GM21786 (cell line): ENCODE measurements at regions not wholly inside any gene's neighbourhood (a gene's known extent, or its start where the extent isn't known, plus 50 kb on each side); places are given as distances from the start of the nearest gene placed in this dataset.

Experiments
- ATAC-seq: cut with Tn5 transposase; IDR thresholded peaks from one replicate; pipeline ENCODE4 v1.9.1; 2021; ENCODE audit not compliant: unreplicated experiment

DNA sequence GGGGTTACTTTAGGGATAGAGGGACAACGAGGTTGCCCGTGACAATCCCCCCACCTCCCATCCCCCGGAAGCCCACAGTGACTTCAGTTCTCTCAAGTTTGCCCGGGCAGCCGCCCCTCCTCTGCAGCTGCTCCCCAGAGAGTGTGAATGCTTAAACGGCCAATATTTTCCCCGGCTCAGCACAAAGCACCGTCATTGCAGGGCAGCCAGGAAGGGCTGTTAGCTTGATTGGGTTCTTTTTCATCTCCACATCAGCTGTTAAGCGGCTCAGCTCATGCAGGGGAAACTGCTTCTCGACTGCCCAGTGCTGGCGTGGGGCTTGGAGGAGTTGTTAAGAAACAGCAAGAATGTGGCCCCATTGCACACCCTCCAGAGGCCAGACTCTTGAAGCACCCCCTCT is 120.5 kb upstream of the NCOR2 start:
- no peak for ATAC-seq

DNA sequence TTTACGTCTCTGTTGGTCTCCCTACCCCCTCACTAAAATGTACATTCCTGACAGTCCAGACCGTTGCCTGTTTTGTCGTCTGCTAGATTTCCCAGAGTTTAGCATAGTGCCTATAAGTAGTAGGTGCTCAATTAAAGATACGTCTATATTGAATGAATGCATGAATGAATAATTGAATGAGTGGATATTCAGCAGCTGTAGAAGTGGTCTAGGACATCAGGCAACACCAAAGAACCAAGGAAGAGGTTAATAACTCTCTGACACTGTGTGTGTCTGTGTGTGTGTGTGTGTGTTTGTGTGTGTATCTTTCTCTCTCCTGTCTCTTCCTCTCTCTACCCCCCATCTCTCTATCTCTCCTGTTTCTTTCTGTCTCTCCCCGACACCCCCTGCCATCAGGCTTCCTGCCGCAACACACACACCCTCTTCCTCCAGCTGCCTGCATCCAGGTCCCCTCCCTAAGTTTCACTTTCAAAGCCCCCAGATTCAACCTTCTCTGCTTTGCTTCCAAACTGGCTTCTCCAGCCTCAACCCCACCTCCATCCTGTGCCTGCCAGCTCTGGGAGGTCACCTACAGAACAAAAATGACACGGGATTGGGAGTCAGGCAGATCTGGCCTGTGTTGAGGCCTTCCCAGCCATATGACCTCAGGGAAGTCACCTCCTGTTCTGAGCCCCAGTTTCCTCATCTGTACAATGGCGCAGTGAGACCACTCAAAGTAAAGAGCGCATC is 119.9 kb upstream of the NCOR2 start:
- no peak for ATAC-seq

DNA sequence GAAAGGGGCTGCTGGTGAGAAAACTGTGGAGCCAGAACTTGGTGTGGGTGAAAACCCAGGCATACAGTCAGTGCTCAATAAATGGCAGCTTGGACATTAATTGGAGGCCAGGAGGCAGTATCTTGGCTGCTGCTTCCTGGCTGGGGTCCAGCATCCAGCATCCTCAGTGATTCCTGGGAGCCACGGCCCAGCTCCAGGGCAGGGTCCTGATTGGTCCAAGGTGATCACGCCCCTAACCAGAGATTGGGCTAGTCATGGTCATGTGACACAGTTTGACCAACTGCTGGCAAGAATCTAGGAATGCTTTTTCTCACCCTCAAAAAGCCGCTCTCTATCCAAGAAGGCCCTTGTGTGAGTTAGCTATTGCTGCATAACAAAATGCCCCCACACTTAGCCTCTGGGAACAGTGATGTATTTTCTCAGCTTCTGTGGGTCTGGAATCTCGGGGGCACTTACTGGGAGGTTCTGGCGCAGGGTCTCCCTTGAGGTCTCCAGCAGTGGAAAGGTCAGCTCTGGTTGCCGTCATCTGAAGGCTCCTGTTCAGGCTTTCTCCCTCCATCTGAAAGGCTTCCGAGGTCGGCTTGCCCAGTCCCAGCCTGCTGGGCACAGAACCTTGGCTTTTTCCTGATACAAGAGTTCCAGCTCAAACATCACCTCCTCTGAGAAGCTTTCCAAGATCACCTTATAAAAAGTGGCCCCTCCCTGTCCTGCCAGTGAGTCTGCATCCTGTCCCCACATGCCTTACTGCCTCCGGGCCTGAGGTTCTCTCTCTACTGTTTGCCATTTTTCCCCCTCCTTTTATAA is 119.2 kb upstream of the NCOR2 start:
- ATAC-seq = no peak

DNA sequence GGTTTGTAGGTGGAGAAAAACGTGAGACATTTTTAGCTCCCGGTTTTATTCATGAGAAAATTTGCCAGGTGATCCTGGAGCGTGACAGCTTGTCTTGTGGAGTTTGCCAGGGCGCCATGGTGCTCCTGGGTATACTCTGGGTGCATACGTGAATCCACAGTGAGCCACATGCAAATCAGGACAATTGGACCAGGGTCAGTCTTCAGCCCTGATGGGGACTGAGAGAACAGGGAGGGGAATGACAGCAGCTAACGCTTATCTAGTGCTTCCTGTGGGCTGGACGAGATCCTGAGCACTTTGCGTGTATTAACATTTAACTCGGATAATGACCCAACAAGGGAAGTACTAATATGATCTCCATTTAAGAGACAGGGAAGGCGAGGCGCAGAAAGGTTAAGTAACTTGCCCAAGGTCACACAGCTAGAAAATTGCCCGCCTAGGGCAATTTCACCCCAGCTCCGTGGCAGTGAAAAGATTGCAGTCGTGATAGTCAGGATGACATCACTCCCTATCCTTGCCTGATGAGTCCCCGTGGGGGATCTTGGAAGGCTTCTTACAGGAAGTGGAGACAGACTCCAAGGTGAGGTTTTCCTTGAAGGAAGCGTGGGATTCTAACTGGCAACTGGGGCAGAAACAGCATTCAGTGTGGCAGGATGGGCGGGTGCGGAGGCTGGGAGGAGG is 118.4 kb upstream of the NCOR2 start:
- ATAC-seq = no peak

DNA sequence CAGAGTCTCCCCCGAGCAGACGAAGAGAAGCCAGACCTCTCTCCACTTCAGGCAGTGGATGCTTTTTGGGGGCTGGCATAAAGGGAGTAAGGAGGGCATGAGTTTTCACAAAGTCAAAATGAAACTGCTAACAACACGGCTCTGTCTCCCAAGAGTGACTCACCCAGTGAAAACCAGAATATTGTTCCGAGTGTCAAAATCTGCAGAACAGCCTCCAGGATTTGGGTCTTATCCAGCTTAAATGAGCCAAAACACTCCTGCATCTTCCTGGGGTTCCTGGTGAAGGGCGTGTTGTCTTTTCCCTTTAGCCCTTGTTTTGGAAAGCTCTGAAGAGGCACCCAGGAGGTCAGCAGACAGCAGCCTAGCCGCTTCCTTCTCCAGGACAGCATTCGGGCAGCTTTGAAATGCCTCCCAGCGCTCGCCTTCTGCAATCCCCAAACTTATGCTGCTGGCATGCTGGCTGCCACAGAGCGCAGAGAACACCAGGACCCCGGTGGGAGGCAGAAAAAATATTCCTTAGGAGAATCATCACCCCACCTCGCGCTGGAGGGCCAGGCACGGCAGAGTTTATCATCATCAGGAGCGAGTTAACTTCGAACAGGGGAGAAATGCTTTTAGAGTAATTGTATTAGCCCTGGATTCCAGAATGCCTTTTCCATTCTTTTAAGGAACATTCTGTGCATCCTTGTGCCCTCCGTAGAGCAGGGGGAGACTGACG is 117.7 kb upstream of the NCOR2 start:
- no peak for ATAC-seq

DNA sequence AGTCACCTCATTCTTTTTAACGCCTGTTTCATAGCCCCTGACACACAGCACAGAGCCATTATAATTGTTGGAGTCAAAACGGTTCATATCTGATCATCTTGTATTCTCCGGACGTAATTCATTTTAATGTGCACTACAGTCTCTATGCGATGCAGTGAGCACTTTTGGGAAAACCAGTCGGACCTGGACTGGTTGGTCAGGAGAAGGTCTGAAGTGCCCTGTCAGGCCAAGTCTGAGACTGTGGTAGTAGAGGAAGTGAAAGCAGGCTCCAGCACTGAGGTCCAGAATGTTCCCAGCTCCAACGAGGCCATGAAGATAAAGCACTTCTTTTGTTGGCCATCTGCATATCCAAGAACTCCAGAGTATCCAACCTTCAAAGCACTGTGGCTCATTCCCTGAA is 117.1 kb upstream of the NCOR2 start:
- no peak for ATAC-seq

GRCh38 chr12:124683152-124684124 is 116.0 kb upstream of the NCOR2 start:
- ATAC-seq = no peak

DNA sequence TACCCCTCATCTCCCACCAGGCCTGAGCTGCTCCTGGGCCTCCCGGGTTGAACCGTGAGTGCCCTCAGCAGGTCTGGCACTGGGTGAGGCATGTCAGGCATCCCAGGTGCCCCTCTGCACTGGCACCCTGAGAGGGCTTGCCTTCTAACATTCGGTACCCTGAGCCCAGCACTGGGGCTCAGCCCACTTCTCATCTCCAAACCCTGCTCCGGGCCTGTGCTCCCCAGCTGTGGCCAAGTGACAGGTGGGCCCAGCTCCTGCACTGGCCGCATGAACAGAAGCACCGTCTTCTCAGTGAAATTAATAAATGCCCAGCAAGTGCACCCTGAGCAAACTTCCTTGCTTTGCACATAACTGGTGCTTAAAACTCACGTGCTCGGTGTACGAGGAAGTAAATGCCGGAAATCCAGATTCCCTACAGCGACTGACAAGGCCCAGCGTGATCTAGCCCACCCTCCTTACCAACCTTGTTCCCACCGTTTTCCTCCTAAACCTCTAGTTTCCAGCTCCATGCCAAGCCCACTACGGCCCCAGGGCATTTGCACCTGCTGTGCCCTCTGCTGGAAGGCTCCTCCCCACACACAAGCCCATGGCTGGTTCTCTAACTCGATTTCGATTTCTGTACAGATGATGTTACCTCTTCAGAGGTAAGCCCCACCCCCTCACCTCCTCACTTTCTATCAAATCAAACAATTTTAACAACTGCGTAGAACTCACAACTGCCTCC is 115.2 kb upstream of the NCOR2 start:
- ATAC-seq = no peak

- no peak for ATAC-seq
Measured at GRCh38 chr12:124681779-124682391, 114.5 kb upstream of the NCOR2 start.

- no peak for ATAC-seq
Measured at GRCh38 chr12:124680863-124681778, 113.7 kb upstream of the NCOR2 start.

- no peak for ATAC-seq
Measured at GRCh38 chr12:124679533-124680371, 112.3 kb upstream of the NCOR2 start.

DNA sequence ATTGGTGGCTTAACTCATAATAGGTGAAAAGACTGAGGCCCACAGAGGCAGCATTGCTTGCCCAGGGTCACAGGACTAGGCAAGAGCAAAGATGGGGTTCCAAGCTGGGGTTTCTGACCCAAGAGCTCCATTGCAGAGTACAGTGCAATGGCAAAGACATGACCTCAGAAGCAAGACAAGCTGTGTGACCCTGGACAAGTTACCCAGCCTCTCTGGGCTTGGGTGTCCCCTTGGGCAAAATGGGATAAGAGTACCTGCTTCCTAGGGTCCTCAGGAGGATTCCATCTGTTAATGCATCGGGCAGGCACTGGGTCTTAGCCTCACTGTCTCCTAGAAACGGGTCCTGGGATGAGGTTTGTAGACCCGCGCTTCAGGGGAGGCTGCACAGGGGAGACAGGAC is 111.6 kb upstream of the NCOR2 start:
- no peak for ATAC-seq

GRCh38 chr12:124678421-124678893 is 111.0 kb upstream of the NCOR2 start:
- ATAC-seq = no peak

- no peak for ATAC-seq
Measured at GRCh38 chr12:124677552-124678356, 110.3 kb upstream of the NCOR2 start.

DNA sequence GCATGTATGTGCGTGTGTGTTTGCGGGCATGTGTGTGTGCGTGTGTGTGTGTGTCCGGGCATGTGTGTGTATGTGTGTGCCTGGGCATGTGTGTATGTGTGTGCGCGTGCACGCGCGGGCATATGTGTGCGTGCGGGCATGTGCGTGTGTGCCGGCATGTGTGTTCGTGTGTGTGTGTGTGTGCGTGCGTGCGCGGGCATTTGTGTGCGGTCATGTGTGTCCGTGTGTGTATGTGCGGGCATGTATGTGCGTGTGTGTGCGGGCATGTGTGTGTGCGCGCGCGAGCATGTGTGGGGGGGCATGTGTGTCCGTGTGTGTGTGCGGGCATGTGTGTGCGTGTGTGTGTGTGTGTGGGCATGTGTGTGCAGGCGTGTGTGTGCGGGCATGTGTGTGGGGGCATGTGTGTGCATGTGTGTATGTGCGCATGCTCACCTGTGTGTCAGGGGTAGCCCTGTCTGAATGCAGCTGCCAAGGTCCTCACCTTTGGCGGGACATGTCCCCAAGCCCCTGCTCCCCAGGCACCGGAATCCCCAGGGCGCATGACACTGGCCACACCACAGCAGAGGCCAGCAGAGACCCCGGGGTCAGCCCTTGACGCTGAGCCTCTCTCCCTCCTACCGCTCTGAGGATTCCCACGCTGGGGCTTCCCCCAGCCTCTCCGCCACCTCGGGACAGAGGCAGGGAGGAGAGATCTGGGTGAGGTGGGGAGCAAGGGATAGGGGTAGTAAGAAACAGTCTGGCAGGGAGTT is 109.5 kb upstream of the NCOR2 start:
- ATAC-seq = no peak
